ENCODE measurements at regions not wholly inside any gene's neighbourhood (a gene's known extent, or its start where the extent isn't known, plus 50 kb on each side); places are given as distances from the start of the nearest gene placed in this dataset.

DNA sequence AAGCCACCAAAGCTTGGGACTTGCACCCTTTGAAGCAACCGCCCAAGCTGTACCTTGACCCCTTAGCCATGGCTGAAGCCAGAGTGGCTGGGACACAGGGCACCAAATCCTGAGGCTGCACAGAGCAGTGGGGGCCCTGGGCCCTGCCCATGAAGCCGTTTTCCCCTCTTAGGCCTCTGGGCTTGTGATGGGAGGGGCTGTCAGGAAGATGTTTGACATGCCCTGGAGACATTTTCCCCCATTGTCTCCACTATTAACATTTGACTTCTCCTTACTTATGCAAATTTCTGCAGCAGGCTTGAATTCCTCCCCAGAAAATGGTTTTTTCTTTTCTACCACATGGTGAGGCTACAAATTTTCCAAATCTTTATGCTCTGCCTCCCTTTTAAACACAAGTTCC lies 522.2 kb downstream of the EDEM1 start:
- TF ChIP-seq EZH2 (IDR thresholded peaks at IDR 0.05; ENCODE audit: insufficient read depth, low read length): no peak
- TF ChIP-seq, protein P1, sequence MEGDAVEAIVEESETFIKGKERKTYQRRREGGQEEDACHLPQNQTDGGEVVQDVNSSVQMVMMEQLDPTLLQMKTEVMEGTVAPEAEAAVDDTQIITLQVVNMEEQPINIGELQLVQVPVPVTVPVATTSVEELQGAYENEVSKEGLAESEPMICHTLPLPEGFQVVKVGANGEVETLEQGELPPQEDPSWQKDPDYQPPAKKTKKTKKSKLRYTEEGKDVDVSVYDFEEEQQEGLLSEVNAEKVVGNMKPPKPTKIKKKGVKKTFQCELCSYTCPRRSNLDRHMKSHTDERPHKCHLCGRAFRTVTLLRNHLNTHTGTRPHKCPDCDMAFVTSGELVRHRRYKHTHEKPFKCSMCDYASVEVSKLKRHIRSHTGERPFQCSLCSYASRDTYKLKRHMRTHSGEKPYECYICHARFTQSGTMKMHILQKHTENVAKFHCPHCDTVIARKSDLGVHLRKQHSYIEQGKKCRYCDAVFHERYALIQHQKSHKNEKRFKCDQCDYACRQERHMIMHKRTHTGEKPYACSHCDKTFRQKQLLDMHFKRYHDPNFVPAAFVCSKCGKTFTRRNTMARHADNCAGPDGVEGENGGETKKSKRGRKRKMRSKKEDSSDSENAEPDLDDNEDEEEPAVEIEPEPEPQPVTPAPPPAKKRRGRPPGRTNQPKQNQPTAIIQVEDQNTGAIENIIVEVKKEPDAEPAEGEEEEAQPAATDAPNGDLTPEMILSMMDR (IDR thresholded peaks at IDR 0.05; ENCODE audit: insufficient read depth, low read depth, low read length): no peak
